ENCODE measurements at regions not wholly inside any gene's neighbourhood (a gene's known extent, or its start where the extent isn't known, plus 50 kb on each side); places are given as distances from the start of the nearest gene placed in this dataset.
A peak's percentile ranks its signal among the peaks of the same experiment; 100 is the strongest.

DNA sequence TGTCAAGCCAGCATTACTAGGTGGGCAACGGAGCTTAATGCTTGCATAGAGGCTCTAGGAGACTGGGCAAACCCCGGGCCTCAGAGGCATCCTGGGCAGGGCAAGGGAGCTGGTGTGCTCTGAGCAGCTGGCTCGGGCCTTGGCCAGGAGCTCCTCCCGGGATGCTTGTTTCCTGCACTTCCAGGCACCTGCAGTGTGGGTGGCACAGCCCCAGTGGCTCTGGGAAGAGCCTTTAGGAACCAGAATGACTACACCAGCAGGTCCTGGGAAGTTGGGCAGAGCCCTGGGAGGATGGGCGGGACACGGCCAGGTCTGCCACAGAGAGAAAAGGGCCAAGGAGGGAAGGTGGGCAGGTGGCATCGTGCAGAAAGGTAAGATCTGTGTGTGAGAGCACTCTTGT, 80.4 kb upstream of the CD93 start:
- Mint-ChIP-seq H3K36me3 (no peaks in the 10 kb centered on the region), H3K27ac (no peak overlapping the region), H3K4me1 (no peaks in the 10 kb centered on the region), H3K9me3 (no peaks in the 10 kb centered on the region), H3K4me3 (no peak overlapping the region)
- ATAC-seq (no peak), DNase-seq (ENCODE audit: low spot score in 2 of 2) (no peak)

DNA sequence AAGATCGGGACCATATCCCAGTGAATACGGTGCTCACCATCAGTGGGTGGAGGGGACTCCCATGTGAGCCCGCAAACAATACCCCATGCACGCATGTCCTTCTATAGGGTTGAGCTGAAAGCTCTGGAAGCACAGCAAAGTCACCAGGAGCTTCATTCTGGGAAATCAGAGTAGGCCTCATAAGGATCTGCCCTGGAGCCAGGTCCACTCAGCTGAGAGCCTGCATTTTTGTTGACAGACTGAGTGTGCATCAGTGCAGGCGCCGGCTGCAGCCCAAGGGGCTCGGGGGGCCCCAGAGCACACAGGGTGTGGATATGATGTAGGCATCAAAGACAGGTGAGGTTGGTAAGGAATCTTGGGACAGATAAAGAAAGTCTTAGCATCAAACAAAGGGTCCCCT, 79.8 kb upstream of the CD93 start:
- Mint-ChIP-seq H3K36me3 (no peaks in the 10 kb centered on the region), H3K27ac (no peak overlapping the region), H3K9me3 (no peaks in the 10 kb centered on the region), H3K4me3 (no peak overlapping the region), H3K4me1 (no peaks in the 10 kb centered on the region)
- ATAC-seq (no peak), DNase-seq (ENCODE audit: low spot score in 2 of 2) (no peak)

DNA sequence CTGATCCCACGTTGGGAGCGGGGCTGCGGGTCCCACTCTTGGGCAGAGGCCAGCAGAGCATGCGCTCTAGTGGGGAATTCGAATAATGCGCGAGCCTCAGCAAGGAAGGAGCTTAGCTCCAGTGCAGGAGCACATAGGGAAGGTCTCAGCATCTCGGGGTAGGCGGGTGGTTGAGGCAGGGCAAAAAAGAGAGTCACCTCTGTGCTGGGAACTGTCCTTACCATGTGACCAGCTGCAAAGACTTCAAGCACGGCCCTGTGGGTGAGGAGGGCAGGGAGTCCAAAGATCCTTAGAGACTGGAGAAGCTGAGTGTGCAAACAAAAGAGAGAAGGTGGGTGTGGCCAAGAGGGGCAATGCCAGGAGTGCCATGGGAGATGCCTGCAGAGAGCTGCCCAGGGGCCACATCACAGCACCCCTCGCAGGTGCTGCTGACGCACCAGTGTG, 79.2 kb upstream of the CD93 start:
- Mint-ChIP-seq H3K4me1 (no peaks in the 10 kb centered on the region), H3K27ac (no peak overlapping the region), H3K36me3 (no peaks in the 10 kb centered on the region), H3K4me3 (no peak overlapping the region), H3K9me3 (no peaks in the 10 kb centered on the region)
- DNase-seq (ENCODE audit: low spot score in 2 of 2) (no peak), ATAC-seq (no peak)

DNA sequence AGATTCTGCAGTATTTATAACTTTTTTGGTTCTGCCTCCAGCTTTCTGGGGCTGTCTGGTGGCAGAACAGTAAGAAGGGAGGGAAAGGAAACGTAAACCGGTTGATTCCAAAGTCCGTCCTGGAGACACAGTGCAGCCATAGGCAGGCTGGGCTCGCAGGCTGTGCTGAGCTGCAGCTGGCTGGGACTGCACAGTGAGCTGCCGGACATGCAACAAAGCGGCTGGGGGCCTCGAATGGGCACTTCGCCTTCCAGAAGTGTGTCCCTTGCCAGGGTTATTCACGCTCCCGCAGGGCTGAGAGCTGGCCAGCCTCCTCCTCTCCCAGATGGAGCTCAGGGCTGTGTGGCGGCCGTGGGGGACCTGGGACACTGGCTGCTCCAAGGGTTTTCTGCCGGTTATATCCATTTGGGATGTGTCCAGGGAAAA, 78.1 kb upstream of the CD93 start:
- Mint-ChIP-seq H3K27ac (no peak overlapping the region), H3K36me3 (no peaks in the 10 kb centered on the region), H3K4me1 (no peaks in the 10 kb centered on the region), H3K4me3 (no peak overlapping the region), H3K9me3 (no peaks in the 10 kb centered on the region)
- ATAC-seq (no peak), DNase-seq (ENCODE audit: low spot score in 2 of 2) (peak in 1 of 2 donors; percentile 40)

DNA sequence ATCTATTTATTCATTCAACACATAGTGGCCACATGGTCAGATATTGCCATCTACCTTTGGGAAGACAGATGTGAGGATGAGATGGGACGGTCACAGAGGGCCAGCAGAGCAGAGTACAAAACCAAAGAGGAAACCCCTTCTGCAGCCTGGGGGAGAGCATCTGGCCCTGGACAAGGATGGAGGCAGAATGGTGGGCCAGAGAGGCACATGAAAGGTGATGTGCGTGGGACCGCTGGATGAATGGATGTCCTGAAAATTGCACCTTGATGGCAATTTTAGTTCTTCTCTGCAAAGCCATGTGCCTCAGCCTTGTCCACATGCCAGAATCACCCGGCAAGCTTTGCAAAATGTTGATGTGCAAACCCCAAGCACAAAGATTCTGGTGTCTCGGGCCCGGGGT, 77.4 kb upstream of the CD93 start:
- no peak for DNase-seq (ENCODE audit: low spot score in 2 of 2)
- H3K4me1 Mint-ChIP-seq: no peaks in the 10 kb centered on the region
- H3K27ac Mint-ChIP-seq: no peak overlapping the region
- ATAC-seq: no peak
- H3K9me3 Mint-ChIP-seq: no peaks in the 10 kb centered on the region
- H3K4me3 Mint-ChIP-seq: no peak overlapping the region
- H3K36me3 Mint-ChIP-seq: no peaks in the 10 kb centered on the region

DNA sequence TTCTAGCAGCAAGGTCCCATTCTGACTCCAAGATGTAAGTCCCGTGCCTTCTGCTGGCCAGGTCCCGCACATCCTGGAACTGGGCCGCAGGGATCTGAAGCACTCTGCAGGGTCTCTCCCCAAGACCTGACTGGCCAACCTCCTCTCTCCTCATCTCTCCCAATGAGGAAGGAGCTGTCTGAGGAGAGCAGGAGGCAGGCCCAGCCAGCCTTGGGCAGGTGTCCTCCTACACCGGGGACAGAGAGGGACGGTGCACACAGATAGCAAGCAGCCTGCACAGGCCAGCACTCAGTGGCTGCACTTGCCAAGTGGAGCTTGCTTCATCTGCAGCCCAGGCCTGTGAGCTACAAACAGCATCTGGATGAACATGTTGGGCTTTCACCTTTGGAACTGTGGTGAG, 76.8 kb upstream of the CD93 start:
- DNase-seq (ENCODE audit: low spot score in 2 of 2): no peak
- no peak overlapping the region for H3K27ac Mint-ChIP-seq
- no peaks in the 10 kb centered on the region for H3K36me3 Mint-ChIP-seq
- H3K4me3 Mint-ChIP-seq: no peak overlapping the region
- no peaks in the 10 kb centered on the region for H3K4me1 Mint-ChIP-seq
- no peaks in the 10 kb centered on the region for H3K9me3 Mint-ChIP-seq
- ATAC-seq: no peak

DNA sequence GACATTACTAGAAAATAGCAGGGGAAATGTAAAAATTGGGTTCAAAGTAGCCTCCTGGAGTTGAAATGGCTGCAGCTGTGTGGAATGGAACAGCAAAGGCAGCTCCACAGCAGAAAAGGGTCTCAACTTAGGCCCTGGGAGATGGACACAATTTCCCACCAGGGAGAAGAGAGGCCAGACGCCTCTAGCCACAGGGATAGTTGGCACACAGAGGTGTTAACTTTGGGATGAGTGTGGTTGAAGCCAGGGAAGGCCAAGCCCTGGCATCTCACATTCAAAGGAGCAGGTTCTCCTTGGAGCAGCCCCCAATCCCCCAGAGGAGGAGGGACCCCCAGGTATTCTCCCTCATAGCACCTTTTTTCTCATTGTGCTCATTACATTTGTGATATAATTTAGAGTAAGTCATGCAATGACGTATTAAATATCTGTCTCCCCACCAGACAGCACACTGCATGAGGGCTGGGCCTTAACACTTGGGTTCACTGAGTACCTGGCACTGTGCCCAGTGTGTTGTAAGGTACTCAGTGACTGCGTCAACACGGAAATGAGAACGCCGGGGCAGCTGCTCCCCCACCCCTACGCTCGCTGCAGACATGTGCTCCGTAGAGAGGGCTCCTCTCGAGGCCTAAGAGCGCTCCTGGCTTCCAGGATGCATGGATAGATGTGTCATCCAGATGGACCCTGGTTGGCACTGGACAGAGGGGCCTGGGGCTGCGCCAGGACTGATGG, 76.0 kb upstream of the CD93 start:
- ATAC-seq (no peak), DNase-seq (ENCODE audit: low spot score in 2 of 2) (no peak)
- no peaks in the 10 kb centered on the region for H3K36me3 Mint-ChIP-seq
- no peak overlapping the region for H3K4me3 Mint-ChIP-seq
- H3K9me3 Mint-ChIP-seq: no peaks in the 10 kb centered on the region
- H3K4me1 Mint-ChIP-seq: no peaks in the 10 kb centered on the region
- H3K27ac Mint-ChIP-seq: no peak overlapping the region

DNA sequence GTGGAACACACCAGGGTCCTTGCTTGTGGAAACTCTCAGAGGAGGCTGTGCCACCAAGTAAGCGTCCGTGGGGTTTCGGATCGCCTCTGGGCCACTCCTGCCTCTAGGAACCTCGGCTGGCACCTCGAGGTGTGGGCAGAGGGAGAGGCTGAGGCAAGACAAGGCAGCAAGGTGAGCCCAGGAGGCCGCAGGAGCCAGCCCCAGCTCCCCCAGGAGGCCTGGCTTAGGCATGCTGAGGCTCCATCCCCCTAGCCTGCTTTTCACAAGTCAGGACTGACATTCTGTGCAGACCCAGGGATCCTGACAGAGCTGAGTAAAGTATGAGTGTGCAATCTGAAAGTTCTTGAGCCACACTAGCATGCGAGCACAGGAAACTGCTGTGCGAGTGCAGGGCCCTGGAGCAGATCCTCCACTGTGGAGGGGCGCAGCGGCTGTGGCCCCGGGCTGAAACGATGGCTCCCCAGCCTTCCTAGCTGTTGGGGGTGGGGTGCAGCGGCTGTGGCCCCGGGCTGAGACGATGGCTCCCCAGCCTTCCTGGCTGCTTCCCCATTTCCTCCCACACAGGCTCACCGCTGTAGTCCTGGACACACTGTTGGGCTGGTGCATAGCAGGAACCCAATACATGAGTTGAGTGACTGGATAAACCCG, 75.2 kb upstream of the CD93 start:
- no peaks in the 10 kb centered on the region for H3K36me3 Mint-ChIP-seq
- no peaks in the 10 kb centered on the region for H3K4me1 Mint-ChIP-seq
- H3K4me3 Mint-ChIP-seq: no peak overlapping the region
- H3K27ac Mint-ChIP-seq: no peak overlapping the region
- DNase-seq (ENCODE audit: low spot score in 2 of 2) (peak in 1 of 2 donors; percentile 44), ATAC-seq (peak; percentile 3)
- no peaks in the 10 kb centered on the region for H3K9me3 Mint-ChIP-seq

DNA sequence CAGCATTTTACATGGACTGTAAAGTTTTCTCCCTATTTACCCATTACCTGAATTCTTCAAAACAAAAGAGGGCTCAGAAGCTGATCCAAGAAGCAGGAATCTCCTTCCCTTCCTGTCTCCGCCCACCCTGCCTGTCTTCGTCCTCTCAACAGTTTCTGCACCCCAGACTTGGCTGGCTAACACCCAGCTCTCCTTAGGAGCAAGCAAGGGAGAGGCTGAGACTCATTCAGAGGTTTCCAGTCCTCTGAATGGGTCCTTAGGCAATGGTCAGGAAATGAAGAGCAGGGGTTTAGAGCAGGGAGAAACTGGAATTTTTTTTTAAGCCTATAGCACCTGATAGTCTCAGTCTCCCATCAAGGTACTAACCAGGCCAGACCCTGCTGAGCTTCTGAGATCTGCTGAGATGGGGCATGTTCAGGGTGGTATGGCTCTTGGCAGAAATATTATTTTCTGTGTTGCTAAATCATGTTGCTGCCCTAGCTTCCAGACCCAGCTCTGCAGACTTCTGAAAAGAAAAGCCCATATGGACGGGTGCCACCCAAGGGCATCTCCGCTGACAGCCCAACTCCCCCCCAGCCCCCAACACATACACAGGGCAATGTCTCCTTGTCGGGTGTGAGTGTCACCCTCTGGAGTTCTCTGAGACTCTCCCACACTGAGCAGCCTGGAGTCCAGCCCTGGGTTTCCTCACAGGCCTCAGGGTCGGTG, 74.6 kb upstream of the CD93 start:
- no peak for DNase-seq (ENCODE audit: low spot score in 2 of 2)
- Mint-ChIP-seq H3K36me3 (no peaks in the 10 kb centered on the region), H3K9me3 (no peaks in the 10 kb centered on the region), H3K4me3 (no peak overlapping the region), H3K4me1 (no peaks in the 10 kb centered on the region), H3K27ac (no peak overlapping the region)
- peak; percentile 19 for ATAC-seq

DNA sequence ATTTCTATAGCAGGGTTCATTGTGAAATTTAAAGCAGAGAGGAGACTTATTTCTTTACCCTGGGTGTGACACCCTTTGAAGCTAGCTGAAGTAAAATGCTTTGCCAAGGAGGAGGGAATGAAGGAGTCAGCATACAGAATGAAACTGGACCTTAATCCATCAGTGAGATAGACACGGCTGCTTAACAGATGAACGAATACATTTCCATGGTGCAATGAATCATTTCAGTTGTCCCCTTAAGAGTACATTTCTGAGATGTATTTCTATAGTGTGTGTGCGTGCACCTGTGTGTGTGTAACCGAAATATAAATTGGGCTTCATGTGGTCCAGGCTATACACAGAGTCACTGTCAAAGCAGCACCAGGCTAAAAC, 73.8 kb upstream of the CD93 start:
- no peaks in the 10 kb centered on the region for H3K4me1 Mint-ChIP-seq
- ATAC-seq: no peak
- no peak for DNase-seq (ENCODE audit: low spot score in 2 of 2)
- no peak overlapping the region for H3K4me3 Mint-ChIP-seq
- H3K27ac Mint-ChIP-seq: no peak overlapping the region
- no peaks in the 10 kb centered on the region for H3K9me3 Mint-ChIP-seq
- no peaks in the 10 kb centered on the region for H3K36me3 Mint-ChIP-seq

DNA sequence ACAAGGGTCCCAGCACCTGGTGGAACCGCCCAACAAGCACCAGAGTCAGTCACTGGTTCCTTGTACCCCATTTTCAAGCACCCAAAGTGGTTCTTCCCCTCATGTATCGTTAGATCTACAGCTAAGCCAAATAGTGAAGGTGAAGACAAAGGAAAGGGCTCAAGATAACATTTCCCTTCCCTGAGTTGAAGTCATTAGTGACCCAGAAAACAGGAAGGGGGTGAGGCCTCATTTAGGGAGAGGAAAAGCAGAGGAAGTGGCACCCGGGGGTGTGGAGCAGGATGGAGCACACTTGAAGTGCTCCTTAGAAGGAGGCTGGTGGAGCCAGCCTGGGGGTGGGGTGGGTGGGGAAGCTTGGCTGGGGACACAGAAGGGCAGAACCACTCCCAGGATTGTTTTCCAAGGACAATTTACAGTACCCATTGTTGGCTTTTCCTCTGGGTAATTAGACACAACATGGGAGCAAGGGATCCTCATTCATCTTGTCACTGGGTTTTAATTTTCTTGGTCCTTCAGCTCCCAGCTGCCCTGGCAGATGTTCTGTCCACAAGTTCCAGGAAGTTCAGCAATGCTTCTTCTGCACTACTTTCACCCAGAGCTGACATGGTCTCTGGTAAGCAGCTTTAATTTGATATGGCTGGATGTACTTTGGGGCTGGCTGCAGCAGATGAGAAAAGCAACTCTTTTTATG, 73.3 kb upstream of the CD93 start:
- peaks cover 4% of the 10 kb centered on the region for H3K4me1 Mint-ChIP-seq
- no peaks in the 10 kb centered on the region for H3K36me3 Mint-ChIP-seq
- no peak overlapping the region for H3K4me3 Mint-ChIP-seq
- no peak overlapping the region for H3K27ac Mint-ChIP-seq
- DNase-seq (ENCODE audit: low spot score in 2 of 2) (no peak), ATAC-seq (no peak)
- H3K9me3 Mint-ChIP-seq: no peaks in the 10 kb centered on the region

DNA sequence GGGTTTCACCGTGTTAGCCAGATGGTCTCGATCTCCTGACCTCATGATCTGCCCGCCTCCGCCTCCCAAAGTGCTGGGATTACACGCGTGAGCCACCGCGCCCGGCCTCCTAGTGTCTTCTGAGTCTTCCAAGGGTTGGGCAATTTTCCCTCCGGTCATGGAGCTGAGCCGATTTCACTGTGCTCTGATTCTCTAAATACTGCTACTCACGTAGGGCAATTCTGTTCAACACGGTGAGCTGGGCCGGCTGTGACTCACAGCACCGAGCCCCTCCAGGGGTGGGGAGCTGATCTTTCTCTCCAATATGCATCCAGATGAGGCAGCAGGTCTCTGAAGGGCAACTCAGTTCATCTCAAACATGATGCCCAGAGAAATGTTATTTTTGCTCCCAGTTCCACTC, 71.6 kb upstream of the CD93 start:
- Mint-ChIP-seq H3K4me1 (peaks cover 4% of the 10 kb centered on the region), H3K9me3 (no peaks in the 10 kb centered on the region), H3K27ac (no peak overlapping the region), H3K4me3 (no peak overlapping the region), H3K36me3 (no peaks in the 10 kb centered on the region)
- ATAC-seq (no peak), DNase-seq (ENCODE audit: low spot score in 2 of 2) (no peak)

DNA sequence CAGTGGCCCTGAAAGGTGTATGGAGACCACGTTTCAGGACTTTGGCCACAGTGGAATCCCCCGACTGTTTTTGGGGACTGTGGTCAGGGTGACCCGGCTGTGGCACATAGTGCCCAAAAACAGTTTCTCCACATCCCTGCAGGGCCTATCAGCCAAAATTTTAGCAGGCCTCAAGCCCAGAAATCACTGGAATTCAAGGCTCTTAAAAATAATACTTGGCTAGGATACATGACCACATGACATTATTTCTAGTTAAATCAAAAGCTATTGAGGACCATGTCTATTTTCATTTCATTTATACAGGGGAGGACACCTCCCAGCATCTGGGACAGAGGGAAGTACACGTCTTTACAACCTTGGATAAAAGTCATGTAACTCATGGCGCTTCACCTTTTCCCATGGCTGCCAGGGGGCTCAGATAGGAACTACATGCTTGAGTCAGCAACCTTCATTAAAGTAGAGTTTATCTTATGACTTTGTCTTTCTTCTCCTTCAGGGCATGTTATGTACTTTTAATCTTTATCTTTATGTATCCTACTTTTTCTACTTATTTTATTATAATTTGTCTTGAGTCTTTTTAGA, 70.8 kb upstream of the CD93 start:
- Mint-ChIP-seq H3K27ac (no peak overlapping the region), H3K9me3 (no peaks in the 10 kb centered on the region), H3K4me1 (peaks cover 4% of the 10 kb centered on the region), H3K4me3 (no peak overlapping the region), H3K36me3 (no peaks in the 10 kb centered on the region)
- no peak for ATAC-seq
- DNase-seq (ENCODE audit: low spot score in 2 of 2): no peak

DNA sequence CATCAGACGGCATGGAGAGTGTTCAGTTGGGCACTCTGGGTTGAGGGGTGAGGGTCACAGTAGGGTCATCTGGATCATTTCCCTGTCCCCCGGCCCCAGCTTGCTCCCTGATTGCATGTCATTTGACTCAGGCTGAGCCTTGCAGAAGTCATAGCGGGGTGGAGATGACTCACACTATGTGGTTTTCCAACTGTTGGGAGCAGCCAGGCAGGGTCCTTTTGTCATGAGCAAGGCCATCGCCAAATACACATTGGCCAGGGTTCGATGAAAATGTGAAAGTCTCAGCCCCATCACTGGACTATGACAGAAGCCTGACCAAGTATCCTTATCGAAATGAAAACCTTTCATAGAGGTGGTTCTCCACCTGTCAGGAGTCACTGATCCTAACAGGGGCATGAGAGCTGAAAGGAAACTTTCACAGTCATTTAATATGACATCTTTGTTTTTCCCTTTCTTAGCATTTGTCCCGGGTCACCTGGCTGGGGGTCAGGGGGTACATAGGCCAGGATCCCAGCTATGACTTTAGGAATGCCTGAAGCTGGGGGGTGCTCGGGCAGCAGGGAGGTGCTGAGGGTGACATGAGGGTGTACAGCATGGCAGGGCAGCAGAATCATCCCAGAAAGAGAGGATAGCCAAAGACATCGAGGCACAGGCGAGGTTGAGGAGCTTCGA, 70.2 kb upstream of the CD93 start:
- DNase-seq (ENCODE audit: low spot score in 2 of 2): no peak
- ATAC-seq: no peak
- peaks cover 4% of the 10 kb centered on the region for H3K4me1 Mint-ChIP-seq
- no peaks in the 10 kb centered on the region for H3K9me3 Mint-ChIP-seq
- no peak overlapping the region for H3K27ac Mint-ChIP-seq
- H3K4me3 Mint-ChIP-seq: no peak overlapping the region
- H3K36me3 Mint-ChIP-seq: no peaks in the 10 kb centered on the region

DNA sequence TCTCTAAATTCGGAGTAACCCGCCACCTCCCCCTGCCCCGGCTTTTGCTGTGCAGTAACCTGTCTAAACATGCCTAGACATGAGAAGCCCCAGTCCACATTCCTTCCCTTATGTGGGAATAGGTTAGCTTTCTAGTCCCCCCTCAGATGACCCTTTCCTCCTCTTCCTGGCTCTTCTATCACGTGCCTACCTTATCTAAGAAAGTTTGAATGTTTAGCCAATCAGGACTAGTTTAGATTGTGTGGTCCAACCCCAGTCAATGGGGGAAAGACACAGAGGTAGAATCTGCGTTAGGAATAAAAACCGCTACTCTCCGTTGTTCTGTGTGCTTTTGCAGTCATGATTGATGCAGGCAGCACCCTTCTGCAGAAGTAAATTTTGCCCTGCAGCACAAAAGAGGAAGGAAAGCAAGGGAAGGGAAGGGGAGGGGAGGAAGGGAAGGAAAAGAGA, 69.0 kb upstream of the CD93 start:
- H3K27ac Mint-ChIP-seq: no peak overlapping the region
- no peaks in the 10 kb centered on the region for H3K9me3 Mint-ChIP-seq
- DNase-seq (ENCODE audit: low spot score in 2 of 2) (no peak), ATAC-seq (no peak)
- no peak overlapping the region for H3K4me3 Mint-ChIP-seq
- peaks cover 4% of the 10 kb centered on the region for H3K4me1 Mint-ChIP-seq
- H3K36me3 Mint-ChIP-seq: no peaks in the 10 kb centered on the region
